Skeletal muscle satellite cell (primary cell): ENCODE measurements at regions not wholly inside any gene's neighbourhood (a gene's known extent, or its start where the extent isn't known, plus 50 kb on each side); places are given as distances from the start of the nearest gene placed in this dataset.
"Not testable (repeated sequence)": the region's sequence is repeated elsewhere in the genome, so short reads cannot be mapped to it uniquely, and the experiment has no call there.

Source experiments
- H3K27me3 ChIP-seq: 2 replicates; pipeline ENCODE4 v1.7.0; 2013; ENCODE audit warnings: low read length; ENCODE audit not compliant: control insufficient read depth, insufficient read depth
- H3K36me3 ChIP-seq: 2 replicates; pipeline ENCODE4 v1.7.0; 2013; ENCODE audit warnings: mild to moderate bottlenecking, control low read depth, low read length; ENCODE audit not compliant: insufficient read depth
- H3K4me1 ChIP-seq: 2 replicates; pipeline ENCODE4 v1.7.0; 2013; ENCODE audit warnings: low read length; ENCODE audit not compliant: control insufficient read depth, insufficient read depth
- H3K4me2 ChIP-seq: 2 replicates; pipeline ENCODE4 v1.7.0; 2013; ENCODE audit warnings: mild to moderate bottlenecking, low read length
- H3K4me3 ChIP-seq: 2 replicates; pipeline ENCODE4 v1.7.0; 2013; ENCODE audit warnings: low read length
- H3K9ac ChIP-seq: 2 replicates; pipeline ENCODE4 v1.7.0; 2013; ENCODE audit warnings: mild to moderate bottlenecking, low read depth, low read length, moderate library complexity
- H3K9me3 ChIP-seq: replicated peaks from 2 replicates; pipeline ENCODE4 v1.7.0; 2013; ENCODE audit warnings: mild to moderate bottlenecking, control low read depth, low read length

- Histone ChIP-seq H3K4me2 (no peak overlapping the region), H3K36me3 (no peaks in the 10 kb centered on the region), H3K4me1 (no peaks in the 10 kb centered on the region), H3K27me3 (no peaks in the 10 kb centered on the region), H3K4me3 (no peak overlapping the region), H3K9me3 (peaks cover 7% of the 10 kb centered on the region), H3K9ac (no peak overlapping the region)
Observed at GRCh38 chr11:37171451-37171850, 573.4 kb upstream of the RAG2 start.

GRCh38 chr11:37170311-37170710 is 572.3 kb upstream of the RAG2 start:
- Histone ChIP-seq H3K9ac (no peak overlapping the region), H3K36me3 (no peaks in the 10 kb centered on the region), H3K4me1 (no peaks in the 10 kb centered on the region), H3K4me3 (no peak overlapping the region), H3K27me3 (no peaks in the 10 kb centered on the region), H3K4me2 (no peak overlapping the region), H3K9me3 (peaks cover 7% of the 10 kb centered on the region)

GRCh38 chr11:37145434-37145833 is 547.4 kb upstream of the RAG2 start:
- H3K9me3 ChIP-seq, H3K4me2 ChIP-seq, H3K27me3 ChIP-seq, H3K4me3 ChIP-seq, H3K4me1 ChIP-seq, H3K36me3 ChIP-seq, H3K9ac ChIP-seq: not testable (repeated sequence)

- Histone ChIP-seq H3K9me3 (no peaks in the 10 kb centered on the region), H3K4me1 (no peaks in the 10 kb centered on the region), H3K4me2 (no peak overlapping the region), H3K36me3 (no peaks in the 10 kb centered on the region), H3K4me3 (no peak overlapping the region), H3K27me3 (no peaks in the 10 kb centered on the region), H3K9ac (no peak overlapping the region)
Observed at GRCh38 chr11:37142591-37142990, 544.6 kb upstream of the RAG2 start.

GRCh38 chr11:37141707-37142106 is 543.7 kb upstream of the RAG2 start:
- H3K4me2 ChIP-seq: no peak overlapping the region
- no peaks in the 10 kb centered on the region for H3K27me3 ChIP-seq
- H3K36me3 ChIP-seq: no peaks in the 10 kb centered on the region
- H3K9ac ChIP-seq: no peak overlapping the region
- H3K4me3 ChIP-seq: no peak overlapping the region
- no peaks in the 10 kb centered on the region for H3K4me1 ChIP-seq
- H3K9me3 ChIP-seq: no peaks in the 10 kb centered on the region

- not testable (repeated sequence) for H3K36me3 ChIP-seq, H3K4me3 ChIP-seq, H3K9me3 ChIP-seq, H3K4me1 ChIP-seq, H3K4me2 ChIP-seq, H3K9ac ChIP-seq, H3K27me3 ChIP-seq
Observed at GRCh38 chr11:37135606-37136005, 537.6 kb upstream of the RAG2 start.

- Histone ChIP-seq H3K4me2 (no peak overlapping the region), H3K9me3 (no peaks in the 10 kb centered on the region), H3K9ac (no peak overlapping the region), H3K27me3 (no peaks in the 10 kb centered on the region), H3K4me3 (no peak overlapping the region), H3K36me3 (no peaks in the 10 kb centered on the region), H3K4me1 (no peaks in the 10 kb centered on the region)
Observed at GRCh38 chr11:37134637-37135036, 536.6 kb upstream of the RAG2 start.

- Histone ChIP-seq H3K9ac (no peak overlapping the region), H3K36me3 (no peaks in the 10 kb centered on the region), H3K4me1 (no peaks in the 10 kb centered on the region), H3K27me3 (no peaks in the 10 kb centered on the region), H3K9me3 (no peaks in the 10 kb centered on the region), H3K4me2 (no peak overlapping the region), H3K4me3 (no peak overlapping the region)
Observed at GRCh38 chr11:37124384-37124783, 526.3 kb upstream of the RAG2 start.

GRCh38 chr11:37115963-37116362 is 517.9 kb upstream of the RAG2 start:
- Histone ChIP-seq H3K27me3 (no peaks in the 10 kb centered on the region), H3K4me2 (no peak overlapping the region), H3K9ac (no peak overlapping the region), H3K36me3 (no peaks in the 10 kb centered on the region), H3K4me3 (no peak overlapping the region), H3K9me3 (no peaks in the 10 kb centered on the region), H3K4me1 (no peaks in the 10 kb centered on the region)

- no peak overlapping the region for H3K4me3 ChIP-seq
- H3K9ac ChIP-seq: no peak overlapping the region
- no peak overlapping the region for H3K4me2 ChIP-seq
- no peaks in the 10 kb centered on the region for H3K4me1 ChIP-seq
- no peaks in the 10 kb centered on the region for H3K27me3 ChIP-seq
- no peaks in the 10 kb centered on the region for H3K36me3 ChIP-seq
- no peaks in the 10 kb centered on the region for H3K9me3 ChIP-seq
Observed at GRCh38 chr11:37110385-37110784, 512.3 kb upstream of the RAG2 start.

- Histone ChIP-seq H3K4me1 (no peaks in the 10 kb centered on the region), H3K9ac (no peak overlapping the region), H3K9me3 (no peaks in the 10 kb centered on the region), H3K27me3 (no peaks in the 10 kb centered on the region), H3K4me2 (no peak overlapping the region), H3K4me3 (no peak overlapping the region), H3K36me3 (no peaks in the 10 kb centered on the region)
Observed at GRCh38 chr11:37109286-37109585, 511.2 kb upstream of the RAG2 start.

GRCh38 chr11:37108436-37109285 is 510.6 kb upstream of the RAG2 start:
- Histone ChIP-seq H3K4me3 (no peak overlapping the region), H3K9me3 (no peaks in the 10 kb centered on the region), H3K27me3 (no peaks in the 10 kb centered on the region), H3K4me1 (no peaks in the 10 kb centered on the region), H3K4me2 (no peak overlapping the region), H3K9ac (no peak overlapping the region), H3K36me3 (no peaks in the 10 kb centered on the region)
